HG03108 (cell line): ENCODE measurements at regions not wholly inside any gene's neighbourhood (a gene's known extent, or its start where the extent isn't known, plus 50 kb on each side); places are given as distances from the start of the nearest gene placed in this dataset.
"Not testable (repeated sequence)": the region's sequence is repeated elsewhere in the genome, so short reads cannot be mapped to it uniquely, and the experiment has no call there.

Source experiments
- ATAC-seq: cut with Tn5 transposase; IDR thresholded peaks from one replicate; pipeline ENCODE4 v1.9.1; 2021; ENCODE audit warnings: moderate library complexity; ENCODE audit not compliant: unreplicated experiment

DNA sequence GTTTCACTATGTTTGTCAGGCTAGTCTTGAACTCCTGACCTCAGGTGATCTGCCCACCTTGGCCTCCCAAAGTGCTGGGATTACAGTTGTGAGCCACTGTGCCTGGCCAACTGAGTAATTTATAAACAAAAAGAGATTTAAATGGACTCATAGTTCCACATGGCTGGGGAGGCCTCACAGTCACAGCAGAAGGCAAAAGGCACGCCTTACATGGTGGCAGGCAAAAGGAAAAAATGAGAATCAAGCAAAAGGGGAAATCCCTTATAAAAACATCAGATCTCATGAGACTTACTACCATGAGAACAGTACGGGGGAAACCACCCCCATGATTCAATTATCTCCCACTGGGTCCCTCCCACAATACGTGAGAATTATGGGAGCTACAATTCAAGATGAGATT, 73.2 kb upstream of the TIAM1 start:
- ATAC-seq: not testable (repeated sequence)

DNA sequence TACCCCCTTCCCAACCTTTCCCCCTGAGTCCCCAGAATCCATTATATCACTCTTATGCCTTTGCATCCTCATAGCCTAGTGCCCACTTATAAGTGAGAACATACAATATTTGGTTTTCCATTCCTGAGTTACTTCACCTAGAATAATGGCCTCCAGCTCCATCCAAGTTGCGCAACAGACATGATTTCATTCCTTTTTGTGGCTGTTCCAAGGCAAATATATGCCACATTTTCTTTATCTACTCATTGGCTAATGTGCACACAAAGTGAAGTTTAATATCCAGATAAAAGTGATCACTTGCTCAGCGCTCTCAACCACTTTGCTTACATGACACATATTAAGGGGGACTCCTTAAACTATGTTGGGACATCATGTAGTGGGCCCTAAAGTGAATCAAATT, 72.4 kb upstream of the TIAM1 start:
- no peak for ATAC-seq

DNA sequence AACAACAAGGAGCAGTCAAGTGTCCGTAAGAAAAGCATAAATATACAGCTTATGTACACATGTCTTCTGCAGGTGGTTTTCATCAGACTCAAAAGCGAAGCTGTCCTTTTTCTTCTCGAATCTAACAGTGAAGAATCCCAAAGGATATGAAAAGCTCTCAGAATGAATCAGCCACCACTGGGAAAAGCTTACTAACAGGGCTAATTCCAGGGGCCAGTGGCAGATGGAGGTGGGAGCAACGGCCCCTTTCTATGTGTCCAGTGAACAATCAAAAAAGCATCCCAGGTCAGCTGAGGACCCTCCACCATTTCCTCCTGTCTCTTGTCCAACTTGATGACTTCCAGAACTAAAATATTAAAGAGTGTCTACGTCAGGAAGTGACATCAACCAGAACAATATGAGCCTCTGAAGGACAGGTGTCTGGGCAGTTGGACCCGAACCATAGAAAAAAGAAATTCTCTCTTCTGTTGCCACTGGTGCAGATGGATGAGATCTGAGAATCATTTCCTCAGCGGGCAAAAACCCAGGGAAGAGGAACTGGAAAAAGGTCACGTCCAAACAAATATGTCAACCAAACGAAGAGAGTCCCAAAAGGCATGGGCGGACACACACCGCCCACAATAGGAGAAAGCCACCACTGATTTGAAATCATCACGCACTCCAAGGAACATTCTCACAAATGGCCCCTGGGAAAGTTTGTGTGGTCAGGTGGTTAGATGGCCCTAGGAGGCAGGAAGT, 70.4 kb upstream of the TIAM1 start:
- no peak for ATAC-seq

DNA sequence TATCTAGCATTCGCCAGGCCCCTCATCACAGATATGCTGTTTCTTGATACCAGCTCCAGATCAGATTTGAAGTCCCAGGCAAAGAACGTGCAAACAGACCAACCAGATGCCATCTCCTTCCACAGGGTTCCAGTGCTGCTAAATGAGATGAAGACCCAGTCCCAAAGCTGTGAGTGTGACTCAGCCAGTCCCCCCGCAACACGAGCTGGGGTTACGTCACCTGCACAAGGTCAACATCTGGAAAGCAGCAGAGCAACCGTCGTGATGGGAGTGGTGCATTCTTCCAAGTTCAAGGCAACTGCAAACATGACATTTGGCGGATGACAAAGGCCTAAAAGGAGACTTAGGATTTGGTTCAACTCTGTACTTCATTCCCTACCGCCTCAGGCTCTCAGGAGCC, 69.6 kb upstream of the TIAM1 start:
- no peak for ATAC-seq

DNA sequence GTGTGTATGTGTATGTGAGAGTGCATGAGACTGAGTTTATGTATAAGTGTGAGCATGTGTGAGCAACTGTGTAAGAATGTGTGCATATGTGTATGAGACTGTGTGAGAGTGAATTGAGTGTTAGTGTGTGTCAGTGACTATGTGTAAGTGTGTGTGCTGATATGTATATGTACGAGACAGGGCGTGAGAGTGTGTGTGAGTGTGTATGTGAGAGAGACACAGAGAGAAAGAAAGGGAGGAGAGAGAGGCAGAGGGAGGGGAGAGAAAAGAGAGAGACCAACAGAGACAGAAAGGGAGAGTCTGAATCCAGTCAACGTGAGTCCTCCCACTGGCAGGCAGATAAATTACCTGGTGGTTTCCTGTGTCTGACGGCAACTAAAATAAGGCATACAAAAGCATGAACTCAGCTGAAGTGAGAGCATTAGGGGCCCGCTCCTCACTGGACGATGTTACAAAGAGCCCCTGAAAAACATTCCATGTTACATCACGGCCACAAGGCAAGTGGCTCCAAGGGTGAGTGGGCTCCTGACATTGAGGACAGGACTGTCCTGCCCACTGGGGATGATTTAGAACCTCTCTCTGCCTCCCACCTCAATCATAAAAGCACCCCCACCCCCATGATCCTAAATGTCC, 66.6 kb upstream of the TIAM1 start:
- ATAC-seq: no peak

DNA sequence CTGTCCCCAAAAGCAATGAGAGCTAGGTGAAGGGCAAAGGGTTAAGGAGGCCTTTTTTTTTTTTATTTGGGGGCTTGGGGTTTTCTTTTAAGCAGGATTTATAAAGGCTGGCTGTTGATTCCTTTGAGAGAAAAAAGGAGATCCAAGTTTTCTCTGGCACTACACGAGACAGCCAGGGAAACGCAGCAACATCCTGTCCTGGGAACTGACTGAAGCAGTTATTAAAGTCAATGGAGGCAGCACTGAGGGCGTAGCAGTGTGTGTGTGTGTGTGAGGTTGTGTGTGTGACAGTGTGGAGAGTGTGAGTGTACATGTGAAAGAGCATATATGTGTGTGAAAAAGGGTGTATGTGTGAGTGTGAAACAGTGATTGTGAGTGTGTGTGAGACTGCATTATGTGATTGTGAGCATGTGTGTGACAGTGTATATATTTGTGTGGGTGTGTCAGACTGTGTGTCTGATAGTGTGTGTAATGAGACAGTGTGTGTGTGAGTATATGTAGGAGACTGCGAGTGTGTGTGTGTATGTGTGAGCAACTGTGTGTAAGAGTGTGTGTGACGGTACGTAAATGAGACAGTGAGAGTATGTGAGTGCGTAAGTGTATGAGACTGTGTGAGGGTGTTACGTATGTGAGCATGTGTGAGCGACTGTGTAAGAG, 65.9 kb upstream of the TIAM1 start:
- ATAC-seq: no peak

DNA sequence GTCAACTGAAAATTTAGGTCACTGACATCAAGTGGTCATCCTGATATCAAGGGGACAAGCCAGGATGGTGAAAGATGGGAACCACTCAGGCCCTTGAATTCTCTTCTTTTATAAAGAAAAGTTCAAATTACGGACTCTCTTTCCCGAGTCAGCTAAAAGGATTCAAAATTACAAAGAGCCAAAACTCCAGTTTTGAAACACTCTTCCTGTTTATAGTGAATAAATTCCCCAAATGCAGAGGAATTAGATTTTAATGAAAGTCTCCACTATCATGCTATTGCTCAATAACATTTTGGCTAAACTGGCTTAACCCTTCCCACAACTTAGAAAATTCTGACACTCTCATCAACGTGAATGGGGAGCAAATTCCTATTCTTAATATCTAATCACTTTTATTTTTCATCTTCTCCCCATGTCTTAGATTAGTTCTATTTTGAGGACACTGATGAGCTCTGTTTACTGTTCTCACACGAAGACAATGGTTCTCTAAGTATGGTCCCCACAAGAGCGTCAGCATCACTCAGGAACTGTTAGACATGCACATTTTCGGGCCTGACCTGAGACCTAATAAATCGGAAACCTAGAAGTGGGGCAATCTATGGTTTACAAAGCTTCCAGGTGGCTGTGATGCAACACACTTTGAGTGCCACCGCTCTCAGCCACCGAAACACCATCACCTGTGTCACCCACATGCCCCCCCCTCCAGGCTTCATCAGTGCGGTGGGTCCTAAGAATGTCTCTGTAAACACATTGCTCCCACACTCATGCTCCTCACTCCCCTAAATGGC, 64.4 kb upstream of the TIAM1 start:
- ATAC-seq: no peak

DNA sequence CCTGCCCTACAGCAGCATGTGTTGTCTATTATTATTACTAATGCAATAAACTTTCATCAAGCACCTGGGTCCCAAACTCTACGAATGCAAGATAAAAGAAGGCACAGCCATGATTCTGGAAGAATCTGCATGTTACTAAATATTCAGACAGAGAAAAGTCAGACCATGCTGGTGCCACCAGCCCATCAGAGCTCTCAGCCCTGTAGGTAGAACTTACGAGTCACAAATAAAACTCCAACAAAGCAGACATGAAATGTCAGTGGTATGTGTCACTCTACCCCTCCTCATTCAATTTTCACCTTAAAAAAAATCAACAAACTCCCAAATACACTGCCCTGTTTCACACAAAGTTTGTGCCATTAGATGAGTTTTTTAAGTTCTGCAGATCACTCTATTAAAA, 62.4 kb upstream of the TIAM1 start:
- ATAC-seq: no peak

DNA sequence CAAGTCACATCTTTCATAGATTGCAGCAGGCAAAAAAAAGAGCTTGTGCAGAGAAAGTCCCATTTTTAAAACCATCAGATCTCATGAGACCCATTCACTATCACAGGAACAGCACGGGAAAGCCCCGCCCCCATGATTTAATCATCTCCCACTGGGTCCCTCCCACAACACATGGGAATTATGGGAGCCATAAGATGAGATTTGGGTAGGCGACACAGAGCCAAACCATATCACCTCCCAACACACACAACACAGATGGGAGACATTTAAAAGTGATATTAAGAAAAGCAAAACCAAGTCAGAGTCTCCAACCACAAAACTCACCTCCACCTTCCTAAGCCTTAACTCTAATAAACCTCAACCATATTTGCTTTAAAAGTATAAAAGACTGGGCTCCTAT, 61.5 kb upstream of the TIAM1 start:
- ATAC-seq: no peak

DNA sequence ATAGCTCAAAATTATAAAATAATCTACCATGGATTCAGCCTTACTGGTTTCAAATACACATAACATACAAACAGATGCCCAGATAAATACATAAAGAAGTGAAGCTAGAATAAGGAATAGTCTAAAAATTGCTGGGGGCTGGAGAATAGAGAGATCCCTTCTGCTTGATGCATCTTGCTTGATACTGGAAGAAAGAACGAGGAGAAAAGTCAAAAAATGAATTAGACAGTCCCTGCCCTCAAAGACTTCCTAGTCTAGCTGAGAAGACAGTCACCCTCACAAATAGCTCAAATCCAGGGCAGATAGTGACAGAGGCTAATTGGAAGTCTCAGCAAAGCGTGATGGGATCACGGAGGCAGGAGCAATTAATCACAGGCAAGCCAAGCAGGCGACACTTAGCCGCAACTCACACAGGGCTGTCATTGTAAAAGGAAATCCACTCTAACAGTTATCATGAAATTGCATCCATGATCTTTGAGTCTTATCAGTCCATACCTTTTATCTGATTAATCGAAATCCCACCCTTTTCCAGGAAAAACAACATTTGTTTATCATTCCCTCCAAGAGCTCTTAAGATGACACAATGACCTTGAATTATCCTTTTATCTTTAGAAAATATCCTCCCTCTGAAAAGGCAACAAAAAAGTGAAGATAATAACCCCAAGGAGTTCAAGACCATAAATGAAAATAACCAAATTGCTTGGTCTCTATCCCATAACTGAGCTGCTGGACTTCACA, 59.7 kb upstream of the TIAM1 start:
- ATAC-seq: no peak

DNA sequence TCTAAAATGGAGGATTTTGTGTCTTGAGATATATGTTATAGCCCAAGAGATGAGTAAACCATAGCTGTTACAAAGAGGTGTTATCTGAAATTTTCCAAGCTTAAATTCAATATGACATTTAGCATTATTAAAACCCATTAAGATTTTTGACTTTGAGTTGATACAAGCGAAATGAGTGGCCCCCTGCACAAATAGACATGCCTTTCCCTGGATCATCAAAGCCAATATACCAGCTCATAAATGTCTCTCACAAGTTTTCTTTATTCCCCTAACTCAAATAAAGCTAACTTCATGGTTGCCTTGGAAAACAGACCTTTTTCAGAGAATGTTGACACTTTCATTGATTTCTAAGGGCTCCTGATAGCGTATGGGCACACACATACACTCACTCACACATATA, 55.5 kb upstream of the TIAM1 start:
- no peak for ATAC-seq

DNA sequence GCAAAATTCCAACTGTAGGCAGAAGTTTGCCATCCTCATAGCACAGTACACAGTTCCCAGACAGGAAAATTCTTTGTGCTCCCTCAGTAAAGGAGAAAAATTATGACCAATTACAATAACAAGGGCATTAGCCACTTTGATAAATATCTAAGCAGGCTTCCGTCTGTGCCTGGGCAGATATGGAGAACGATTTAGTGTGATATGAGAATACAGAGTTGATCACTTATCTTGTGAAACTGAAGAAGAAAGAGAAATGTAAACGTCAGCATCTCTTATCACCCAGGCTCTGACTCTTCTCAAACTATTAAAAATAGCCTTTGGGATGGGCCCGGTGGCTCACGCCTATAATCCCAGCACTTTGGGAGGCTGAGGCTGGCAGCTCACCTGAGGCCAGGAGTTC, 54.5 kb upstream of the TIAM1 start:
- ATAC-seq: no peak

DNA sequence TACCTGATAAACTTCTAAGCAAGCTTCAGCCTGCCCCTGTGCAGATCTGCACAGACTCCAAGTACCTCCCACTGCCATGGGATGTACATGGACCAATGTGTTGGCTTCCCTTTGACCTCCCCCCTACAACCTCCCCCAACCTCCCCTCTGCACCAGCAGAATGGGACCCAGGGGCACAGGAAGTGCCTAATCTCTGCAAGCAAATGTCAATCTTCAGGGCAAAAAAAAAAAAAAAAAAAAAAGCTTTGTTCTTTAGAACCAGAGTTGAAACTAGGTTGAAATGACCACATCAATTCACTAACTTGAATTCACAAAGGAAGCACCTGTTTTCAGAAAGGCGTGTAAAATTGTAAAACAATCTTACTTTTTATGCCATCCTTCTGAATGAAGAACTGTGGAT, 53.9 kb upstream of the TIAM1 start:
- no peak for ATAC-seq

DNA sequence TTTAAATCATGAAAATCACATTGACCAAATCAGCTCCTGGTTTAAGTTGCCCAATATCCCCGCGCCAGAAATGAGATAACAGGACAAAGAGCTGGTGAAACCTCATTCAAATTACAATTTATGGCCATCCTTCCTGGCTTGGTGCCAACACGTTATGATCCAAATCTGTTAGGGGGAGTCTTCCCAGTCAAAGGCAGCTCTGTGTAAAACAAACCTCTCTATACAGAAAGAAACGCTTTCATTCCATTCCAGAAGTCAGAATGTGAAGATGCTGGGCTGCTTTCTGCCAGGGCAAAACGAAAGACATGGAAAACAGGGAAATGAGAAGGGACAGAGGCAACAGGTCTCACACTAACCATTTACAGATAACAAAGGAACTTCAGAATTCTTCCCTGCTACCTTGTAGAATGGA, 53.5 kb upstream of the TIAM1 start:
- no peak for ATAC-seq

DNA sequence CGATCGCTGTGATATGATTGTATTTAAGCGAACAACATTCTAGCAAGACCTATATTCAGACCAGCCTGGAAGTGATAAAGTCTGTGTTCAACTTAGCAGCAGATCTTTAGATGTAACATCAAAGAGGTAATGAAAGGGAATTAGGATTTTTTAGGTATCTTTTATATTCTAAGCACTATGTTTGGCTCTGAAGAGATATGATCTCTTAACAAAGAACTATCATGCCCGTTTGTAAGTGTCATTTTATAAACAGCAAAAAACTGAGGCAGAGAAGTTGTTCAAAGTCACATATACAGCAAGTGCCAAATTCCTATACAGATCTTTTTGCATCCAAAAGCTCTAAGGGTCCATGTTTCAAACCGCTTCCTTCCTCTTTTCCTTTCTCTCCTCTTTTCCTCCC, 53.0 kb upstream of the TIAM1 start:
- no peak for ATAC-seq

DNA sequence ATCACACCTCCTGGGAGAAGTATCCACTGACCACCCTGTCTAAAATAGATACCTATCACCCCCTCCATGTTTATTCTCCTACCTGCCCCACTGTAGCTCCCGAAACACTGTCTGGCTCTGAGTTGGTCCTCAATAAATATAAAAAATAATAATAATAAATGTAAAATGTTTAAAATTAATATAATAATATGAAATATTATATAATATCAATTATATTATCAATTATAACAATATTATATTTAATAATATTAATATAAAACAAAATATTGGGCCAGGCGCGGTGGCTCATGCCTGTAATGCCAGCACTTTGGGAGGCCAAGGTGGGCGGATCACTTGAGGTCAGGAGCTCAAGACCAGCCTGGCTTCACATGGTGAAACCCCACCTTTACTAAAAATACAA, 52.3 kb upstream of the TIAM1 start:
- no peak for ATAC-seq

DNA sequence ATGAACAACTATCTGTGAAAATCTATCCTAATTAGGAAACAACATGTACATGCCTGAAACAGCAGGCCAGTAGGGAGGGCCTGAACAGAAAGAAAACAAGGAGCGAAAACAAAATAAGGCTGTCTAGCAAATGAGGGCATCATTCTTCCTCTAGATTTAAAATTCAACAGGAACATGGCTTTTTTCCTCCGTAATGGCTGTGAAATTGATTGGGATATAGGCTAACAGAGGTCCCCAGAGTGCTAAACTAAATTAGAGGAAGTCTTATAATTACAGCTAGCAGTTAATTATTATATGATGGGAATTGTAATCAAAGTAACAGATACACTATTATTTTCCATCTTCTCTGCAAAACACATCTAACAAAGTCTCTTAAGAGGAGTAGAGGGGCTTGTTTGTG, 51.7 kb upstream of the TIAM1 start:
- ATAC-seq: no peak

DNA sequence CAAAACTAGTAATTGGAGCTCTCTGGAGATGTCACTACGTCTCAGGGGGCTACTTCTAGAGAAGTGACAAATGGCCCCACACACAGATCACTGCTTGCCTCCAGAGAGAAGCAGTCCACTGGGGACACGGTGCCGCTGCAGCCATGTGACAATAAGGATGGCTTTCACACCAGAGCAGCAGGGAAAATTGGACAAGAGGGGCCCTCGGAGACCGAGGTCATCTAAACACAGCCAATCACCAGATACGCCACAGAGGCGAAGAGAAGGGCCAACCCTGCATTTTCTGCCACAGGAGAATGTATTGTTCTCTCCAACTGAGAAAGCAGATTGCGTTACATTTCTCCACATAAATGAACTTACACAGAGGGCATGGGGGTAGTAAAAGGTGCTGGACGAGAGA, 51.2 kb upstream of the TIAM1 start:
- no peak for ATAC-seq

DNA sequence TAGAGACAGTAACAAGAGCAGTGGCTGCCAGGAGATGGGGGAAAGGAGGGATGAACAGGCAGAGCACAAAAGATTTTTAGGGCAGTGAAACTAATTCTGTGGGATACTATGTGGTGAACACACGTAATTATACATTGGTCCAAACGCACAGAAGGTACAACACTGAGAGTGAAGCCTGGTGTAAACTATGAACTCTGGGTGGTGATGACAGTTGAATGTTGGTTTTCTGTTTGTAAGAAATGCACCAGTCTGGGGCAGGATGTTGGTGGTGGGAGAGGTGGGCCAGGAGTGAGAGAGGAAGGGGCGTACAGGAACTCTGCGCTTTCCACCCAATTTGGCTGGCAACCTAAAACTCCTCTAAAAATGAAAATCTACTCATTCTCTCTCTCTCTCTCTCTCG, 50.2 kb upstream of the TIAM1 start:
- no peak for ATAC-seq
